Breast epithelium (tissue), 3 donors: ENCODE measurements at regions not wholly inside any gene's neighbourhood (a gene's known extent, or its start where the extent isn't known, plus 50 kb on each side); places are given as distances from the start of the nearest gene placed in this dataset.

Experiments used
- CTCF ChIP-seq, 3 donors: fragments of 450-650 bp; IDR thresholded peaks; one replicate each; pipeline ENCODE4 v1.5.1; 2016 to 2017; ENCODE audit warnings: antibody characterized with exemption in 3 of 3, mild to moderate bottlenecking in 3 of 3, moderate library complexity in 3 of 3
- POLR2A ChIP-seq: fragments of 450-650 bp; IDR thresholded peaks from one replicate; pipeline ENCODE4 v1.6.1; 2016; ENCODE audit warnings: antibody characterized with exemption, mild to moderate bottlenecking, moderate library complexity
- POLR2AphosphoS5 ChIP-seq, 3 donors: sonication (generic); formaldehyde crosslinking; IDR thresholded peaks; one replicate each; pipeline ENCODE4 v1.6.1; 2017; ENCODE audit warnings: antibody characterized with exemption in 3 of 3

- TF ChIP-seq POLR2AphosphoS5 (IDR thresholded peaks at IDR 0.05) (no peak), CTCF (IDR thresholded peaks at IDR 0.05) (no peak), POLR2A (no peak)
Observed at GRCh38 chr20:11067359-11067758, 393.6 kb upstream of the JAG1 start.
